Activated CD8-positive, alpha-beta memory T cell treated with anti-CD3 and anti-CD28 coated beads, Interleukin-2, amount 50 U/mL, for 24 hours (primary cell): ENCODE measurements at regions not wholly inside any gene's neighbourhood (a gene's known extent, or its start where the extent isn't known, plus 50 kb on each side); places are given as distances from the start of the nearest gene placed in this dataset.
"Not testable (repeated sequence)": the region's sequence is repeated elsewhere in the genome, so short reads cannot be mapped to it uniquely, and the experiment has no call there.

Source experiments
- DNase-seq: peaks from one replicate; pipeline ENCODE4 v3.0.0-alpha.2; 2020; ENCODE audit errors: extremely low read depth

DNA sequence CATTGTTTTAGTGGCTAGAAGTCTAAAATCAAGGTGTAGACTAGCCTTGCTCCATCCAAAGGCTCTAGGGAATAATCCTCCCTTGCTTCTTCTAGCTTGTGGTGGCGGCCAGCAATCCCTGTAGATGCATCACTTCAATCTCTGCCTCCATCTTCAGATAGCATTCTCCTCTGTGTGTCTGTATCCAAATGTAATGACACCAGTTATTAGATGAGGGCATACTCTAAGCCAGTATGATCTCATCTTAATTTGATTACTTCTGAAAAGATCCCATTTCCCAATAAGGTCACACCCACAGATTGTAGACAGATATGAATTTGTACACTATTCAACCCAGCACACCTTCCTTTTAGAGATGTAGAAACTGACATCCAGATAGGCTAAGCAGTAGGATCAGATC, 334.5 kb upstream of the KCNMB2 start:
- DNase-seq: no peak

GRCh38 chr3:178202194-178202593, 334.0 kb upstream of the KCNMB2 start:
- no peak for DNase-seq

GRCh38 chr3:178203165-178203564, 333.1 kb upstream of the KCNMB2 start:
- no peak for DNase-seq

DNA sequence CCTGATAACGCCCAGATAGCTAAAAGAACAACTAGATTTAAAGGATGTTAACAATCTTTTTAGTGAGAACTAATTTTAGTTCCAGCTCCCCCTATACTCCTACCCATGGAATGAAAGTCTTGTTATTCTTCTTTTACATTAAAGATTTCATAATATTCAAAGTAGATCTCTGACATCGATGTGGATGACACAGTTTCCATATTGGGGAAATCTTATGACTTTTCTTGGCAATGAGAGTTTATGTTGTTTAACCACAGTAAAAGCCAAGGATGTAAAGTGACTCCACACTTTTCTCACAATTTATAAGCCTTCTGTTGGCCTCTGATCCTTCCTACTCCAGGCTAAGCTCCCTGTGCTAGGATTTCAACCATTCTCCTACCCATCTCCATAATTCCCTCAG, 332.6 kb upstream of the KCNMB2 start:
- no peak for DNase-seq

DNA sequence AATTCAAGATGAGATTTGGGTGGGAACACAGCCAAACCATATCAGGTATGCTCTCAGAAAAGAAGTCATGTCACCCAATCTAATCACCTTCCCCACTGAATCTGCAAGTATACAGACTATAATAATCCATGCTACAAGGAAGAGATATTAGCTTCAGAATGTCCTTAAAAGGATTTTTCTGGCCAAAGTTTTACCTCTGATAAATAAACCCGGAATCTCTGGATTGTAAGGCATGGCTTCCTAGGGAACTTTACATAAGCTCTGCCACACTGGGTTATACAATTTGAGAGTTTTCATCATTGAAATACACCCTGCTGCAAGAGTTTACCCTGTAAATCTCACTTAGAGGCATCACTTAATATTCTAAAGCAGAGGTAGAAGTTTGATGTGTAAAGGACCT, 330.5 kb upstream of the KCNMB2 start:
- DNase-seq: no peak

GRCh38 chr3:178206521-178206920, 329.7 kb upstream of the KCNMB2 start:
- DNase-seq: no peak

- not testable (repeated sequence) for DNase-seq
These were observed 329.1 kb upstream of the KCNMB2 start for GRCh38 chr3:178207161-178207560.

DNA sequence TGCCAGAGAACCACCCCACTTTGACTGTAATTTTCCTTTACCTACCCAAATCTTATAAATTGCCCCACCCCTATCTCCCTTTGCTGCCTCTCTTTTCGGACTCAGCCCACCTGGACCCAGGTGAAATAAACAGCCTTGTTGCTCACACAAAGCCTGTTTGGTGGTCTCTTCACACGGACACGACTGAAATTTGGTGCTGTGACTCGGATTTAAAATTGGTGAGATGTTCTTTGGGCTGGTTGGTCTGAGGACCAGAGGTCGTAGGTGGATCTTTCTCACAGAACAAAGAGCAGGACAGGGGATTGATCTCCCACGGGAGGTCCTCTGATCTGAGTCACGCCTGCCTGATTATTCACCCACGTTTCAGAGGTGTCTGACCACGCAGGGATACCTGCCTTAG, 328.6 kb upstream of the KCNMB2 start:
- DNase-seq: not testable (repeated sequence)

DNA sequence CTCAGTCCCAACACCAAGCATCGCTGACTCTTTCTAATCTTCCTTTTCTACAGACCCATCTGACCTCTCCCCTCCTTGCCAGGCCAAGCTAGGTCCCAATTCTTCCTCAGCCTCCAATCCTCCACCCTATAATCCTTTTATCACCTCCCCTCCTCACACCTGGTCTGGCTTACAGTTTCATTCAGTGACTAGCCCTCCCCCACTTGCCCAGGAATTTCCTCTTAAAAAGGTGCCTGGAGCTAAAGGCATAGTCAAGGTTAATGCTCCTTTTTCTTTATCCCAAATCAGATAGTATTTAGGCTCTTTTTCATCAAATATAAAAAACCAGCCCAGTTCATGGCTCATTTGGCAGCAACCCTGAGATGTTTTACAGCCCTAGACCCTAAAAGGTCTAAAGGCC, 327.1 kb upstream of the KCNMB2 start:
- DNase-seq: not testable (repeated sequence)

- not testable (repeated sequence) for DNase-seq
These were observed 326.6 kb upstream of the KCNMB2 start for GRCh38 chr3:178209618-178210017.

DNA sequence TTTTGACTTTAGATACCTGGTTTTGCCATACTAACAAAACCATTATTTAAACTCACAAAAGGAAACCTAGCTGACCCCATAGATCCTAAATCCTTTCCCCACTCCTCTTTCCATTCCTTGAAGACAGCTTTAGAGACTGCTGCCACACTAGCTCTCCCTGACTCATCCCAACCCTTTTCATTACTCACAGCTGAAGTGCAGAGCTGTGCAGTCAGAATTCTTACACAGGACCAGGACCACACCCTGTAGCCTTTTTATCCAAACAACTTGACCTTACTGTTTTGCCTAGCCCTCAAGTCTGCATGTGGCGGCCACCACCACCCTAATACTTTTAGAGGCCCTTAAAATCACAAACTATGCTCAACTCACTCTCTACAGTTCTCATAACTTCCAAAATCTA, 325.1 kb upstream of the KCNMB2 start:
- not testable (repeated sequence) for DNase-seq

GRCh38 chr3:178217479-178217878, 318.8 kb upstream of the KCNMB2 start:
- no peak for DNase-seq

DNA sequence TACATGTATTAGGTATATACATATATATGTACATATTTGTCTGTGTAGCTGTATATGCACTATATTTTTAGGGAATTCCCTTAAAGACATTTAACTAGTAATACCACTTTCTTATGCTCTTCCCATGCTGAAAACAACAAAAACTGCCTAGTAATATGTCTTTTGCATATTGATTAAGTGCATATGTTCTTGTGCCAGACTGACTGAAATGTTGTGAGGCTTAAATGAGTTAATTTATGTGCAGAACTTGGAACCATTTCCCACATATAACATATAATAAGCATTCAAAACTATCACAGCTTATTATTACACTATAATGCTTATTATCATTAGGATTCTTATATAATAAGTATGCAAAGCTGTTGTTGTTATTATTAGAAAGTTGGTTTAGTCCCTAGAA, 318.0 kb upstream of the KCNMB2 start:
- no peak for DNase-seq

GRCh38 chr3:178219661-178220060, 316.6 kb upstream of the KCNMB2 start:
- DNase-seq: not testable (repeated sequence)

DNA sequence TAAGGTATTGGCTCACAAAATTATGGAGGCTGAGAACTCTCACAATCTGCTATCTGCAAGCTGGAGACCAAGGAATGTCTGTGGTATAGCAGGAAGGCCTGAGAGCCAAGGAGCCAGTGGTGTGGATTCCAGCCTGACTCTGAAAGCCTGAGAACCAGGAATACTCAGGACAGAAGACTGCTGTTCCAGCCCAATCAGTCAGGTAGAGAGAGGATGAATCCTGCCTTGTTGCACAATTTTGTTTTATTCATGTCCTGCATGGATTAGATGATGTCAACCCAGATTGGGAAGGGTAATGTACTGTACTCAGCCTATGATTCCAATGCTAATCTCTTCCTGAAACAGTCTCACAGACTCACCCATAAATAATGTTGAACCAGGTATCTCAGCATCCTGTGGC, 312.4 kb upstream of the KCNMB2 start:
- no peak for DNase-seq

GRCh38 chr3:178226094-178226493, 310.1 kb upstream of the KCNMB2 start:
- DNase-seq: no peak

GRCh38 chr3:178231645-178232044, 304.6 kb upstream of the KCNMB2 start:
- DNase-seq: no peak

- DNase-seq: no peak
These were observed 302.7 kb upstream of the KCNMB2 start for GRCh38 chr3:178233371-178234071.

- no peak for DNase-seq
These were observed 299.5 kb upstream of the KCNMB2 start for GRCh38 chr3:178236555-178237277.

GRCh38 chr3:178238179-178238578, 298.1 kb upstream of the KCNMB2 start:
- no peak for DNase-seq

- DNase-seq: no peak
These were observed 291.2 kb upstream of the KCNMB2 start for GRCh38 chr3:178244733-178245709.

DNA sequence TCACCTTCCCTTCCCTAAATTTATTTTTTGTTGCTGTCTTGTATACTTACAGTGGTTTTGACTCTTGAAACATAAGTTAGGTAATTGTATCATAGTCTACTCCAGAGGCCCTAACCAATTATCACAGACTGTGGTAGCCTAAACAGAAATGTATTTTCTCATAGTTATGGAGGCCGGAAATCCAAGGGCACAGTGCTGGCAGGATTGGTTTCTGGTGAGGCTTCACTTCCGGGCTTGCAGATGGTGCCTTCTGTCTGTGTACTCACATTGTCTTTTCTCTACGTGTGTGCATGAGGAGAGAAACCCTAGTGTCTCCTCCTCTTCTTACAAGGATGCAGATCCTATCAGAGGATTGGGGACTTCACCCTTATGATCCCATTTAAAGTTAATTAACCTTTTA, 290.2 kb upstream of the KCNMB2 start:
- DNase-seq: no peak
